Mesenteric fat pad (tissue), 1 donor: ENCODE measurements at regions not wholly inside any gene's neighbourhood (a gene's known extent, or its start where the extent isn't known, plus 50 kb on each side); places are given as distances from the start of the nearest gene placed in this dataset.
"Not testable (repeated sequence)": the region's sequence is repeated elsewhere in the genome, so short reads cannot be mapped to it uniquely, and the experiment has no call there.

Source experiments
- DNase-seq: peaks from one replicate; pipeline ENCODE4 v3.0.0-alpha.2; 2020; ENCODE audit warnings: low spot score
- donor health status: DM: yes; HTN: yes; CAD: no.

DNA sequence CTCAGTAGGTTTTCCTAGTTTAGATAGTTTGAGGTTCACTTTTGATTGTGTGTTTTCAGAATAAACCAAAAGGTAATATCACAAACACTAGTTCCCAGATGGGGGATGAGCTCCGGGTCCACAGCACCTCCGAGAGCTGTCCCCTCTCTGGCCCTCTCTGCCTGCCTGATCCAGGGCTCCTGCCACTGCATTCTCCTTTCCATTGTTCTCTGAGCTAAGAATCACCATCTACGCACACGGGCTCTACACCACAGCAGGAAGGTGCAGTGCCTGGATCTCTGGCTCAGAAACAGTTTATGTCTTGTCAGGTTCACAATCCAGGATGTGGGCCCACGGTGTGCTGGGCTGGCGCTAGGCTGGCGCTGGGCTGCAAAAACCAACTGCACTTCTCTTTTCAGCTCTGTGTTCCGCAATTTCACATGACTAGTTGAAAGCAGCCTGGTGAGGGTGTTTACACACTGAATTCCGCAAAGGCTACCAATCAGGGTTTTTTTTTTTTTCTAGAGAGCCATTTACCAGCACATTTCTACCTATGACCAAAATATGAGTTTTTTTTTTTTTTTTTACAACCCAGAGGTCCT is 167.5 kb downstream of the SOD2 start:
- DNase-seq = no peak

GRCh38 chr6:159522877-159523547 is 170.0 kb downstream of the SOD2 start:
- no peak for DNase-seq

DNA sequence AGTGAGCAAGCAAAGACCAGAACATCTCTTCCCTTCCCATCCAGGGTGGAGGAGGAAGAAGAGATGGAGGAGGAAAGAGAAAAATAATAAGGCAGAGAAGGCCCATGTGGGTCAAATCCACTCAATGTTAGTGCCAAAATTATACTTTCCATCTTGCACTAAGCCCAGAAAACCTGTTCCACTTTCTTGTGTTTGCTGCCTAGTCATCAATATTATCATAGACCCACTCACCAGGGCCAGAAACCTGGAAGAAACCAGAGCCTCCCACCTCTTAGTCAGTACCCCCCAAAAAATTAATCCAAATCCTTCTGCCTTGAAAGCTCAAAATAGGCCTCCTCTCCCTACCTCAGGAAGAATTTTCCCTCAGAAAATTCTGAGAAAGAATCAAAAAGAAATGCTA is 171.1 kb downstream of the SOD2 start:
- no peak for DNase-seq

DNA sequence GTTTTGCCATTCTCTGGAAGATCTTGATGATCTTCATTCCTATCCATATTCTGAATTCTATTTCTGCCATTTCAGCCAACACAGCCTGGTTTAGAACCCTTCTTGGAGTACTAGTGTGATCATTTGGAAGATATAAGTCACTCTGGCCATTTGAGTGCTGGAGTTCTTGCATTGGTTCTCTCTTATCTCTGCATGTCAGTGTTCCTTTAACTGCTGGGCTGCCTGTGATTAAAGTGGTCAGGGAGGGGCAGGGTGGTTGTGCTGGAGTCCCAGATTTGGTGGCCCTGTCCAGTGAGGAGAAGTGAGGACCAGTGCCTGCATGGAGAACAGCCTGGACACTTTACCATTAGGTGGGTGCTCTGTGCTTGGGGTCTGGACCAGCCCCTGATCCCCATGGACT is 173.0 kb downstream of the SOD2 start:
- DNase-seq = no peak

- not testable (repeated sequence) for DNase-seq
These were observed 177.2 kb downstream of the SOD2 start for GRCh38 chr6:159515811-159516210.

DNA sequence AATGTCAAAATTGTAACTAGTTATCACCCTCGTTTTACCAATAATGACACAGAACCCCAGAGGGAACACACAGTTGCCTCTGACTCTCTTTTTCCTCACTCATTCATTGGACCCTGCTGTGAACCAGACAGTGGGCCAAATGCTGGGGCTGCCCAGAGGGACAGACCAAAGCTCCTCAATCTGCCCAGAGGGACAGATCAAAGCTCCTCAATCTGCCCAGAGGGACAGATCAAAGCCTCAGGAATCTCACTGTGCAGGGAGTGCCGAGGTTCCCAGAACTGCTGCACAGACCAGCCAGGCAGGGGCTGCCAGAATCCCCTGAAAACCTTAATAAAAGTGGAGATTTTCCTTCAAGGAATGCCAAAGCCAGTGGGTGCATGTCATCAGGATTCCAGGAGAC is 179.1 kb downstream of the SOD2 start:
- no peak for DNase-seq

DNA sequence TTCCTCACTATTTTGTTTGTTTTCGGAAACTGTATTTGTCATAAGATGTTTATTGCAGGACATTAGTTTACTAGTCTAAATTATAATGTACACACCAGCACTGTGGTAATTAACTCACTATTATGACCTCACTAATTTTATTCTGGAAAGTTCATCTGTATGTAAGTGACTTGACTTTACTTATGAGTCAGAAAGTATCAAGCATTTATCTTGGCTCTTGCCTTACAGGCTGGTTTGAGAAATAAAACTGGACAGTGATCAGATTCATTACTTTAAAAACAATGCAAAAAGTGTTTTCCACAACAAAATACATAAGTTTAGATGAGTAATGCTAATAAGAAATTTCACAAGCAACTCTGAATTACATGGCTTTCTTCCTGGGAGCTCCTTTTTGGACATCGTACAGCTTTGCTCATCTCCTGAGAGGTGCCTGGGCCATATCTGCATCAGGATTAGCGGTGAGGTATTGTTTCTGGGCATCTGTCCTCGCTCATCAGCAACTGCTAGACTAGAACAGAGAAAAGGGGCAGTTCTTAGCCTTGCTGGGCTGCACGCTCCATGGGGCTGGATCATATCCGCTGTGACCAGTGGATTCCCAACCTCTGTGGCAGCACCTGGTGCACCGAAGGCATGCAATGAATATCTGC is 179.8 kb downstream of the SOD2 start:
- no peak for DNase-seq

- no peak for DNase-seq
These were observed 180.5 kb downstream of the SOD2 start for GRCh38 chr6:159512571-159512970.

GRCh38 chr6:159512104-159512503 is 180.9 kb downstream of the SOD2 start:
- no peak for DNase-seq

GRCh38 chr6:159510141-159510540 is 182.9 kb downstream of the SOD2 start:
- DNase-seq = no peak

DNA sequence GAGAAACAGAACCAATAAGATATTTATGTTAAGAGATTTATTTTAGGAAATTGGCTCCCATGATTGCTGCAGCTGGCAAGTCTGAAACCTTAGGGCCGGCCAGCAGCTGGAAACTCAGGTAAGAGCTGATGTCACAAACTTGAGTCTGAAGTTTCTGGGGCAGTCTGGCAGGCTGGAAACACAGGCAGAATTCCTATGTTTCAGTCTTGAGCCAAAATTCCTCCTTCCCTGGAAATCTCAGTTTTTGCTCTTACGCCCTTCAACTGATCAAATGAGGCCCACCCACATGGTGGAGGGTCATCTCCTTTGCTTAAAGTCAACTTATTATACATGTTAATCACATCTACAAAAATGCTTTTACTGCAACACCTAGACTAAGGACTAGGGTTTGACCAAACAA is 184.1 kb downstream of the SOD2 start:
- no peak for DNase-seq

- DNase-seq = no peak
These were observed 187.0 kb downstream of the SOD2 start for GRCh38 chr6:159506048-159506447.

DNA sequence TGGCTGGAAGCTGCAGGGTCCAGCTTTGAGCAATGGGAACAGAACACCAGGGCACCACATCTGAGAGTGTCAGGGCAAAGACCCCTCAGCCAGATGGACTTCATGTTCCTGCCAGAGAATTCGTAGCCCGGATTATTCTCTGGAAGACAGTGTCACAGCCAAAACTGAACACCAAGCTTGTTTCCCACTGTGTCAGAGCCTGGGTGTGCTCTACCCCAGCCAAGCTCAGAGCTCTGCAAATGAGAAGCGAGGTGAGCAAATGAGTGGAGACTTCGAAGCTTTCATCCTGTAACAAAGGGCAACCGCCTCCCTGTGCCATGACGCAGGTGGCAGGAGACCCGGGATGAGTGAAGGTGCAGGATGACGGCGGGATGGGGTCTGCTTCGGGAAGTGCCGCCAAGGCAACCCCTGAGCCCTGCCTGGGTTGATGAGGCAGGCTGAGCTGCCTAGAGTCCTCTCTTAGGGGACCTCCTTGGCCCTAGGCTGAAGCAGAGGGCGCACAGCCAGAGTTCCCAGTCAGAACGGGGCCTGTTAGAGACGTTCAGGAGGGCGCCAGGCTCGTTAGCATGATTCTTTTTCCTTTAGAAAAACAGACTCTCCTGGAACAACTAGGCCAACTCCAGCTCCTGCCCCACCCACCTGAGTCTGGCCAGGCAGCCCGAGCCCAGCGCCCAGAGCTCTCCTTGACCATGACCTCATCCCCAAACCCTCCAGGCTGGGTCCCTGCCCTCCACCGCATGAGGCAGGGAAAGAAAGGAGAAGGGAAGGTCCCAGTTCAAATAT is 187.7 kb downstream of the SOD2 start:
- DNase-seq = no peak

GRCh38 chr6:159501558-159501957 is 191.5 kb downstream of the SOD2 start:
- no peak for DNase-seq

GRCh38 chr6:159499034-159499433 is 194.0 kb downstream of the SOD2 start:
- no peak for DNase-seq

GRCh38 chr6:159494586-159494972 is 198.5 kb downstream of the SOD2 start:
- DNase-seq = no peak

GRCh38 chr6:159493898-159494585 is 199.0 kb downstream of the SOD2 start:
- DNase-seq = no peak

DNA sequence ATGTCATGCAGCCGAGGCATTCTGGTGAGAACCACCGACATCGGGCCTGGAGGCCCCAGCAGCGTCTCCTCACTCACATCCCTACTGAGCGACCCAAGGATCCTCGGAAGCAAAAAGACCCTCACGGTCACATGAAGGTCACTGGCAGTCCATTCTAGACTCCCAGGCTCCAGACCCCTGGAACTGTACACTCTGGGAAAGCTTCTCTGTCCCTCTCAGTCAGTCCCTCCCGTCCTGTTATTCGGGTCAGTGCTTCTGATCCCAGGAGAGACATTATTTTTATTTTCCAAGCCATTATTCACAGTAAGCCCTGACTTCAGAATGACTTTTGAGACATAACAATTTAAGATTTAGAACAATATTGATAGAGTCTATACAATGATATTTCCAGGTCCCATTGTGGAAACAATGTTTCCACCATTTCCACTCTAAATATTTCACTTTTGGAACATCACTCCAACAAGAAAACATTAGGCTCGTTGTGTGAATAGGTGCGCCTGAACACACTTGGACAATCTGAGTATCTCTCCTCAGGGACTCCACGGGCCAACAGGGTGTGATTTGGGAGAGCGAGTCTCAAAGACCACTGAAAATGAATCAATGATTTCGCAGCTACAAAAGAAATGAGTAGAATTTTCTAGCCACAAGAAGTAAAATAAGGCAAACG is 199.7 kb downstream of the SOD2 start:
- DNase-seq = no peak

GRCh38 chr6:159490298-159490937 is 202.6 kb downstream of the SOD2 start:
- DNase-seq = no peak

DNA sequence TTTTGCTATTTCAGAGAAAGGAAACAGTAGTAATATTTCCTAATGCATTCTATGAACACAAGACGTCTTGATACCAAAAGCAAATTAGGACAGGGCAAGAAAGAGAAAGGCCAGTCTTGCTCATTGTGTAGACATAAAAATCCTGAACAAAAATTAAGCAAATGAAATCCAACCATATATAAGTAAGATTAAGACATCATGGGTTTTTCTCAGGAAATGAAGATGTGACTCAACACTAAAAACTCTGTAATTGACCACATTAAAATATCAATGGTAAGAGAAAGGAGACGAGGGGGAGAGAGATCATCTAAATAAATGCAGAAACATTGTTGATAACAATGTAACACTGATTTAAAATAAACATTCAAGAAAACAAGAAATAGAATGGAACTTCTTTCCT is 205.4 kb downstream of the SOD2 start:
- no peak for DNase-seq
